NCI-H2227 (cell line): ENCODE measurements at regions not wholly inside any gene's neighbourhood (a gene's known extent, or its start where the extent isn't known, plus 50 kb on each side); places are given as distances from the start of the nearest gene placed in this dataset.

Experiments
- DNase-seq: peaks from one replicate; lab custom pipeline; 2025; ENCODE audit not compliant: unreplicated experiment; lab: John Stamatoyannopoulos, UW

DNA sequence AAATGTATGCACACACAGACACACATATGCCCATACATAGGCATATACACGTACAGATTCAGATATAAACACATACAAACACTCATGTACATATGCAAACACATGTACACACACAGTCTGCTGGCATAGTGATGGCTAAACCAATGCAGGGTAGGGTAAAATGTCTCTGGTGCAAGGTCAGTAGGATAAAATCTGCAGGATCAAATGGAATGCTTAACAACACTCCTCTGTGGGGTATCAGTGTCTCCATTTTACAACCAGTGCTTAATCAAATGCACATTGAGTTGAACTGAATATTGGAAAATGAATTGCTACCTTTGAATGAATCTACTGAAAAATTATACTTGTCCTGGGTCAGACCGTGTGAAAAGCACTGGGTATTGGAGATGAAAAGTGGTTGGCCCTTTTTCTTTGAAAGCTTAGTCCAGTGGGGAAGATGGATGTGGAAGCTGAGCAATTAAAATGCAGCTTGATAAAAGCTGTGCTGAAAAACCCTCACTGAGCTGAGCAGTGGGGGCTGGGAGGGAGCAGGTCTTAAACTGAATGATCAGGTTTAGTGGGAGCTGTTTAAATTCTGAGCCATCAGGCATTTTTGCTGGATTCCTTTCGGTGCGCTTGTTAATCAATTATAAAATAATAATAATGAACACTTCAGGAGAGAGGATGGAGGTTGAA is 314.7 kb downstream of the HAPSTR1 start:
- DNase-seq, result no peak

DNA sequence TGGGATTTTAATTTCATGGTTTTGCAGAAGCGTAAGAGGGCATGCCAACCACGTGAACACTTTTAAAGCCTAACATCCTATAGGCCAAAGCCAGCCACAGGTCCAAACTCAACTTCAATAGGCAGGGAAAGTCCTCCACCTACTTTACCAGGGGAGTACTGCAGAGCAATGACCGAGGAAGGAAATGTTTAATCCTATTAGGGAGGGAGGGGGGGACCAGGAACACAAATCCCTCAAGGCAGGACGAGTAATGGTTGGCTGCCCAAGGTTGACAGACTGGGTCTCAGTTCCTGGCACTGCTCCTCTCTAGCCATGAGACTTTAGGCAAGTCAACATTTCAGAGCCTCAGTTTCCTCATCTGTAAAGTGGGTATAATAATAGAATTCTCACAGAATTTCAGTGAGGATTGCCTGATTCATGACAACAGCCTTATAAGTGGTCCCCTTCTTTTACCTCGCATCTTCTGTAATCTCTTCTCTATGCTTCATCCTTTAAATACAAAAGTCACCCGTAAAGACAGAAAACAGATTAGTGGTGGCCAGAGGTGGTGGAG is 315.8 kb downstream of the HAPSTR1 start:
- no peak for DNase-seq

DNA sequence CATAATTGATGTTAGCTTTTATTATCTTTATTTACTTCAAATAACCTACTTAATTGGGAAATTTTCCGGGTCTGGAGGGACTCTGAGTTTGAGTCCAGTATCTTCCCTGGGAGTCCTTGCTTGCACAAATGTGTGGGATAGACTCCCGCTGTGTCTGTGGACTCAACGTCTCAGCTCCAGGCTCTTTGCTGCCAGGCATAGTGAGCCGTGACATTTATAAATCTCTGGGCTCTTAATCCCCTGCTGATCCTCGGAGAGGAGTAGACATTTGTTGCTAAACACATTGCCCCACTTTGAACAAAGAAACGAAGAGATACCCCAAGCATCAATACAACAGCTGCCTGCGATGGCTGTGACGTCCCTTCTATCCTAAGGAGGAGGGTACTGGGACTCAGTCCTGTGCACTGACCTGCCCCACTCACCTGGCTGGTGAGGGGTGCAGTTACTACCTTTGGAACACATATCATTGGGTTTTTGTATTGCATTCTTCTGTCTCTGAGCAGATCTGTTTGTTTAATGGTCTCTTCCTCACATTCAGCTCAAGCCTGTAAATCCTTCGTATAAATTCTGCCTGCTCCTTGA is 316.9 kb downstream of the HAPSTR1 start:
- no peak for DNase-seq

DNA sequence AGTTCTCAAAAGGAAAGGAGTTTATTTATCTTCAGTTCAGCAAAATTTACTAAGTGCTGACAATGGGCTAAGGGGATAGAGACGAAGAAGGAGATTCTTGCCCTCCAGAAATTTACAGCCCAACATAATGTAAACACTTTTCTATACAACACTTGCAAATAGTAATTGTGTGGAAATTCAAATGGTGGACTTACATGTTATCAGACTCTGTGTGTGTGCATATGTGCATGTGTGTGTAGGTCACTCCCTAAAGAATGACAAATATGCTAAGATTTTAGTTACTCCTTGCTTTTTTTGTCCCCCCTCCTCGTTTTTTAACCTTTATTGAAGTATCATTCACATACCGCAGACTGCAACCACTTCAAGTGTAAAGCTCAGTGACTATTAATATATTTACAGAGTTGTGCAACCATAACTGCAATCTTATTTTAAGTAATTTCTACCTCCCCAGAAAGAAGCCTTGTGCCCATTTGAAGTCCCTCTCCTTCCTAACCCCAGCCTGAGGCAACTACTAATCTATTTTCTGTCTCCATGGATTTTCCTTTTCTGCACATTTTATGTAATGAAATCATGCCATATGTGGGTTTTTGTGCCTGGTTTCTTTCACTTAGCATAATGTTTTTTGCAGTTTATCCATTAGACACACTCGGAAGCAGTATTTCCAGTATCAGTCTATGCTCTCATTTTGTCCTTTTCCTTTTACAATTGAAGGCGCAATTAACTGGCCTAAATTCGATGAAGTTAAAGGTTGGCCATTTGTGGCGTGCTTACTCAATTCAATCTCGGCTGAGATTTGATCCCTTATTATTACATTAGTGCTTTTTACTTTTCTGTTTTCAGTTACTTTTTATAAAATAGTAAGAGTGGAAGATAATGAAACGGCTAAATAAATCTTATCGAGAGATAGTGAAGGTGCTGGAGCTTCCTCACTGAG is 318.4 kb downstream of the HAPSTR1 start:
- DNase-seq, result no peak

DNA sequence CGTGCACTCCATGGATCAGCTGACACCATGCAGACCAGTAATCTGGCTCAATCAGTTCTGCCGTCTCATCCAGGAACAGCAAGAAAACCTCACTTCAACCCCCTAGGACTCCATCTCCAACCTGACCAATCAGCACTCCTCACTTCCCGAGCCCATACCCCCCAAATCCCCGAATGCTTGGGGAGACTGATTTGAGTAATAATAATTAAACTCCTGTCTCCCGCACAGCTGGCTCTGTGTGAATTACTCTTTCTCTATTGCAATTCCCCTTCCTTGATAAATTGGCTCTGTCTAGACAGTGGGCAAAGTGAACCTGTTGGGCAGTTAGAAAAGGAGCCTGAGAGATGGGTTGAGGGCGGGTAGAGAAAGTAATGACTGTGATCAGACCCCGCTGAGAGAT is 320.0 kb downstream of the HAPSTR1 start:
- no peak for DNase-seq

DNA sequence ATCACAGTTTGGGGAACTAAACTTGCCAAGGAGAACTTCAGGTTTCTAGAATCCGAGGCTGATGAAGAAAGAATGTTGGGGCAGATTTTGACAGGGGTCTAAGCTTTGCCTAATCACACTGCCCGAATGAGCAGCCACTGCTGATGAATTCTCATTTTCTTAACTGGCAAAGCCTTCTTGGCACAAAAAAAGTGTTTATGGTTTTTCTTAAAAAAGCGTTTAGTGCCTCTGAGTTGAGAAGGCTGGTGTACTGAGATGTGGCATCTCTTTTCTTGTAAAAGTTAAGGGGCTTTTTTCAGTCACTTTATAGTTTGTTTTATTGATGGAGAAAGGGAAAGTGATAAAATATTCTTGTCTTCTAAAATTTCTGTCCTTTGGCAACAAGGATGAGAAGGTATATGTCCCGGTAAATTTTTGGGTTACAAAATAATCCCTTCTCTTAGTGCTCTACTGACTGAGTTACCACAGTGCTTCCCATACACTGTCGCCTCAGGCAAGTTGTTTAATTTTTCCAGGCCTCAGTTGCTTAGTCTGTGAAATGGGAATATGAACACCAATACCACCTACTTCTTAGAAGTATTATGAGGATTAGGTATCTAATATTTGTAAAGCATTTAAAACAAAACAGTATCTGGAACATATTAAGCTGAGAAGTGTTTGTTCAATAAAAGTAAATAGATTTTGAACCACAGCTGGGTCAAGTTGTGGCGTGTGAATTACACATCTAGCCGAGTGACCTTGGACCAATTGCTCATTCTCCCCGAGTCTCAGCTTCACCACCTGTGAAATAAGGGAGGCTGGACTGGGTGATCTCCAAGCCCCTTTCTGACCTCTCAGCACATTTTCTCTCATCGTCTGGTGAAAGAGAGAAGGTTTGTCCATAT is 320.8 kb downstream of the HAPSTR1 start:
- no peak for DNase-seq

DNA sequence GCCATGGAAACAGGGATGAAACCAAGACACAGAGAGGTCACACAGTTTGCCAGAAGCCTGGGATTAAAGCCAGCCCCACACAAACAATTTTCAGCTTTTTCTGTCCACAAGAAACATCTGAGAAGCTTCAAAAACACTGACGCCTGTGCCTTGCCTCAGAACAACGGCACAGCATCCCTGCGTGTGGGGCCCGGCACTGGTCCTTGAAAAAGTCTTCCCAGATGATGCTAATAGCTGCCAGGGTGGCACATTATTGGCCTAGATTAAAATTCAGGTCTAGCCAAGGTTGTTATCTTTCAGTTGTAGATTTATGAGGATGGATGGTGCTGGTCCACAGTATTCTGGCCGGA is 321.4 kb downstream of the HAPSTR1 start:
- DNase-seq, result no peak

DNA sequence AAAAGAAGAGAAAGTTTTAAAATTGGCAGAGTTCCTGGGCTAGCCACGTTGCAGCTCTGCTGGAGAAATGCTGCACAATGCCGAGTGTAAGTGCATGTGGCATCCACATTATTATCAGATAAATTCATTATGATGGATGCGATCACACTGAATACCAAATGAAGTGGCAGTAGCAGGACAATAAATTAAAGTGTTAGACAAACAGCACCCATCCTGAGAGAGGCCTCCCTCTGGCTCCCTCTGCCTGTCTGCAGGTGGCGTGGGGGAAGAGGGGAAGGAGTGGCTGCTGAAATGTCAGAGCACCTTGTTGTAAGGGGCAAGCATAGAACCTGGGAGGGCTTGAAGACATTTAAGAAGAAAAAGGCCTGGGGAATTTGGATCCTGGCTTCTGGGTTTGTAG is 324.1 kb downstream of the HAPSTR1 start:
- no peak for DNase-seq

DNA sequence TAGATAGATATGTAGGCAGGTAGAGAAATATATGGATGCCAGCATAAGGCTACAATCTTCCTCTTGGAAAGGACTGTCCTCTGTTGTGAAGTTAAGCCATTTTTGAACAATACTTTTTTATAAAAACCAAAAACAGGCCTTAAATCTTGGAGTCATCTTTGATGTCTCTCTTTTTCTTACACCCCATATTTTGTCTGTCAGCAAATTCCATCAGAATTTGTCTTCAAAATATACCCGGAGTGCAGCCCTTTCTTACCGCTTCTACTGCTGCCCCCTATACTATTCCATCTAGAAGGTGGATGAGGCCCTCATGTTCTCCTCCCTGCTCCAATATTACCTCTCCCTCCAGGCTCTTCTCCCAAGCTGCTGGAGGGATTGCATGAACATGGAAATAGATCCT is 326.5 kb downstream of the HAPSTR1 start:
- no peak for DNase-seq

DNA sequence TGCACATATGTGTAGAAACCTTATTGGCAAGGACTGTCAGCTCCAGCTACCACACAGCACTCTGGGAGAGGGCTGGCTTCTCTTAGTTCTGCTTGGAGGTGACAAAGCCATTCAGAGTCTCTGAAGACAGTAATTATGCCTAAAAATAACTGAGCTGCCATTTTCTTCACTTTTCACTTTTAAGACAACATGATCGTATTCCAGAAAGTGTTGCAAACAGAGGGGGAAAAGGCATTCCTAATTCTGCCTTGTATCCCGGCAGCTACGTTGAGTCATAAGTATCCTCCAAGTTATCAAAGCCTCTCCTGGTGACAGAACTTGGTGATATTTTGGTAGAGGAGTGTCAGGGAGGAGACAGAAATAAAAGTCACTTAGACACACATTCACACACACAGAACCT is 327.7 kb downstream of the HAPSTR1 start:
- no peak for DNase-seq

DNA sequence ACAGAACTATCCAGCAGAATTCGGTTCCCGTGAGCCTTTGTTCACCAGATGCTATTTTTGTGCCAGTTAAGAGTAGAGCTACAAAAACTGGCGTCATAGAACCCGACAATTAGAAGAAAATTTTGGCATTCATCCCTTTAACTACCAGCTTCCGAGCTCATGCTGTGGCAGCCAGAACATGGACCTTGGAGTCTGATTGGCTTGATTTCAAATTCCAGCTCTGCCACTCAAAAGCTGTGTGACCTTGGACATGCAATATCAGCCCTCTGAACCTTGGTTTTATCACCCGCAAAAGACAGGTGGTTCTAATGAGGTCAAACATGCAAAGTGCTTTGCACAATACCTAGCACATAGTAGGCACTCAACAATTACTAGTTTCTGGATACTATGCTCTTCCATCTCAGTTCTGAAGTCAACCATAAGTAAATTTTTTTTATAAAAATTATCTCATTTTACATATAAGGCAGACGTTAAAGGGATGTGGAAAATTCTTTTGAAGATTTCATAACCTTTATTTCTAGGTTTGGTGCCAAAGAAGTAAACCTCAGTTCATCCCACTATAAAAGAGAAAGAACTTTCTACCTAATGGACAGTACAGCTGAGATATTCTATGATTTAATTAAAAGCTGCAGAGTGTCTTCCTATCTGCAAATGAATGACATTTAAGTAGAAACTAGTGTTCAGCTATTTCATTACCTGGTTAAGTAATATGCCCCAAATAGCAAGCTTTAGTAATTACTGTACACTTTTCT is 331.5 kb downstream of the HAPSTR1 start:
- no peak for DNase-seq

DNA sequence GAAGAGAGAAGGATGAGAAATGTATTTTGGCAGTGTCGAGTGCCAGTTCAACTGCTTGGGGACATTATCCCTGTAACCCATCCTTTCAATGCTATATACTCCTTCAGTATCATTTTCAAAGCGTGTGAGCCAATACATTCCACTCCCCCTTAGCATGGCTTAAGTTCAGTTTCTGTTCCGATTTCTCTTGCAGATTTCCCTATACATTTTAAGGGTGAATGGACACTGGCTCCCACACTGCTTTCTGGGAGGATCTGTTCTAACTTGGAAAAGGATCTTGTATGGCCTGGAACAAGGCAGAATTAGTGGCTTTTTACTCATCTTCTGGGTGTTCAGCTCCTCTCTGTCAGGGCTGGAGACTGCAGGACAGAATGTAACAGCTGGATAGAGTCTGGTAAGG is 333.8 kb downstream of the HAPSTR1 start:
- no peak for DNase-seq

DNA sequence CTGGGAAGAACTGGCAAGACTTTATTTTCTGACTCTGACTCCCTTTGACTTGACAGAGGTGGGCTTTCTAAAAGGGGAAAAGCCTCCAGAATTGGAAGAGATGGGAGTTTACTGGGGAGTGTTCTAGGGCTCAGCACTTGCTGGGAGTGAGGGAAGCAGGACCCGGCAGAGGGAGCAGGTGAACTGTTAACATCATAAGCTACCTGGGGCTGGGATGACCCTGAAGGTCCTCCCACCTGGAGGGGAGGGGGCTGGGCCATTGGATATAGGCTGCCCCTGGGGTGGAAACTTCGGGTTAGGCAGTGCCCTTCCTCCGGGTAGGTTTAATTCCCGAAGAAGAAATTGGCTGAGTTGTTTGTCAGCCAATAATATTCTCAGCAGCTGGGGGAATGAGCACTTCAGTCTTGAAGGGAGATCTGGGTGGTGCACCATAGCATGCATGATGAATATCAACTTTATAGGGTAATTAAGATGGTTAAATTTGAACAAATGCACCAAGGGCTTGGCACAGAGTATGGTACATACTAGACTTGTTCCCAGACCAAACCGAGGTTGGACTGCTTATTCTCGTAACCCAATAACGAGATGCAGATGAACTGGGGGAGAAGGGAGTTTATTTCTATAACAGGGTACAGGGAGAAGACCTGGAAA is 337.0 kb downstream of the HAPSTR1 start:
- DNase-seq, result no peak

DNA sequence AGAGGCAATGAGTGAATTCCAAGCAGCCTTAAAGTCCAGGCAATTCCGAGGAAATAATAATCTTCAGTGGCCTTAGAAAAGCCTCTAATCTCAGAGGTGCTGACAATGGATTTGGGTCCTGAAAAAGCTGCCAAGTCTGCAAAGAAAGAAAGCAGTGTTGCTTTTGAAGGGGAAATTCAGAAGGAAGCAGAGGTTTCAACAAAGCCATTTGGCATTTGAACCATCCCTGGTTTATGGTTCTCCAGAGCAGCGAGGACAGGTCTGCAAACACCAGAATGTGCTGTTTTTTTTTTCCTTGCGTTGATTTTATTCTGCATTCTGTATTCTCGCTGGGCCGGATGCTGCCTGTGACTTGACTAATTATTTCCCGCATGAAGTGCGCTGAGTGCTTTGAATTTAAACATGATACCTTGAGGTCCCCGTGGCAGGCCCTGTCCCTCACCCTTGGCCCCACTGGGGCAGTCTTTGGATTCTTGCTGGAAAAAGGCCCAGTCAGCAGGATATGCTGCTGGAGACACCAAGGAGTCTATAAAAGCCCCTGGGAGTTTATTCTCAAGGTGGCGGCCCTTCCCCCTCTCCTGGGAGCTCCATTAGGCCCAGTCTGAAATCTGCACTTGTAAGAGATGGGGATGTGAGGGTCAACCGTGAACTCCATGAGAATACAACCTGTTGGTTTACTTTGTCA is 338.3 kb downstream of the HAPSTR1 start:
- DNase-seq, result no peak

DNA sequence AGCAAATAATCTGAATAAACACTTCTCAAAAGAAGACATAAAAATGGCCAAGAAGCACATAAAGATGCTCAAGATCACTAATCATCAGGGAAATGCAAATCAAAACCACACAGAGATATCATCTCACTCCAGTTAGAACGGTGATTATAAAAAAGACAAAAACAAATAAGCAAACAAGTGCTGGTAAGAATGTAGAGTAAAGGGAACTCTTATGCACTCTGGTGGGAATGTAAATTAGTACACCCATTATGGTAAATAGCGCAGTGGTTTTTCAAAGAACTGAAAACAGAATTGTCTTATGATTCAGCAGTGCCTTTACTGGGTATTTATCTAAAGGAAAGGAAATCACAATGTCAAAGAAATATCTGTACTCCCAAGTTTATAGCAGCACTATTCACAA is 343.2 kb downstream of the HAPSTR1 start:
- DNase-seq, result no peak

DNA sequence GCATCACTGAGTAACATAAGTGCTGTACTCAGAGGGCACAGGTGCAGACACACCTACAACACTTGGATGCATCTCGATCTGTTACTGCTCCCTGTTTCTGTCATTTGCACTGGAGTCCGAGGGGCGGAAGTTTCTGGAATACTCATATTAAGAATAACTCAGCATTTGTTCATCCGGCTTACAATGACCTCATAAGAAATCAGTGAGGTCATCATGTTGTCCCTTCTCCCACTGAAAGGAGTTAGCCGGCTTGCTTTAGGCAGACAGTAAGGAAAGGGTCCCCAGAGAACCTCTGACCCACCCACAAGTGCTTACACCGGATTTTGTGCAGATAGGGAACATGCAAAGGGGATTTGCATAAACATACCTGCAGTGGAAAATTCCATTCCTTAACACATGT is 344.7 kb downstream of the HAPSTR1 start:
- no peak for DNase-seq

DNA sequence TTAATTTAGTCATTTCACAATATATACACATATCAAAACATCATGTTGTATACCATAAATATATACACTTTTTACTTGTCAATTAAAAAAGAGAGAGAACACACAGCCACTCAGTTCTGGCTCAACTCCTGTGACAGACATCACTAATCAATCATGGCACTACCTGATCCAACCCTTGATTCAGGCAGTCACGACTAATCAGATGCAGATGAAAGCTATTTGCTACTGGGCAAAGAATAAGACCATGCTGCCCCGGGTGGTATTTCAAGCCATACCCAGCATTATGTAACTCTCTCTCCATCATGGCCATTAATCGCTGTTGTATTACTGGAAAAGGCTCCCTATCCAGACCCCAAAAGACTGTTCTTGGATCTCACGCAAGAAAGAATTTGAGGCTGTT is 345.7 kb downstream of the HAPSTR1 start:
- DNase-seq, result no peak

DNA sequence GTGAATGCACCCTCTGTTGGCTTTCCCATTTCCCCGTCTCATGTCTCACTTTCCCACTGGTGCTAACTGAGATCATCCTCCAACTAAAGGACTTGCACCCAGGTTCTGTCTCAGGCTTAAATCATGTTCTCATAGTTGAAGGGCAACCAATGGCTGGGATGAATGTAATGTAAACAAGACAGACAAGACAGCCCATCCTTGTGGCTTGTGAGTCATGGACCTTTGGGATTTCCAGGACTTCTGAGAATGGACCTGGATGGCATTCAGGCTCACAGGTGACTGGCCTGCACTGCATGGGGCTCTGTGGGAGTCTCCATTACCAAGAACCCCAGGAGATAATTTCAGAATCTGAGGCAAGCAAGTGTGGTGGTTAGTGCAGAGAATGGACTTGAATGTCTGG is 347.5 kb downstream of the HAPSTR1 start:
- DNase-seq, result no peak

DNA sequence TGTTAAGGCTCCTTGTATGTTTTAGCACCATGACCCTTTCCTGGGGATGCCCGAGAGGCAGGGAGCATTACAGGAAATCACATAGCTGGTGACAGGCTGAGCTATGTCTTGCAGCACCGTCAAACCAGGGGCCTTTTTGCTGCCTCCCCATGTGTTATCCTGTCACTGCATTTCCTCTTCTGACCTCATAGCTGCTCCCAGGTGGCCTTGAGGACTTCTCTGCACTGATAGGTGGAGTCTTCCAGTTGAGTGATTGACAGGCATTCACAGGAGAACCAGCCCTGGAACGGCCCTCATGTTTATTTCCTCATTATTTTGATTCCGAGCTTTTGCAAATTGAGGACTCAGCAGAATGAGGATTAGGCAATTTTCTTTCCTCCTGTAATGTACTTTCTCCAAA is 349.6 kb downstream of the HAPSTR1 start:
- no peak for DNase-seq
